Stomach (tissue), 4 donors: ENCODE measurements at regions not wholly inside any gene's neighbourhood (a gene's known extent, or its start where the extent isn't known, plus 50 kb on each side); places are given as distances from the start of the nearest gene placed in this dataset.

Experiments
- POLR2A ChIP-seq, 4 donors: fragments of 450-650 bp; IDR thresholded peaks; one replicate each; pipeline ENCODE4 v1.6.1; 2016; ENCODE audit warnings: antibody characterized with exemption in 4 of 4, control low read depth in 2 of 4, mild to moderate bottlenecking in 1 of 4, moderate library complexity in 1 of 4
- TF ChIP-seq, protein P1 (sequence below), 7 experiments: fragments of 450-650 bp in 4 of 7; fragments of 200-600 bp in 3 of 7; sonication (generic) in 3 of 7; IDR thresholded peaks; one replicate each; pipeline ENCODE4 v1.5.1; 2016 to 2019; ENCODE audit warnings: antibody characterized with exemption in 7 of 7, control low read depth in 2 of 7, mild to moderate bottlenecking in 1 of 7

DNA sequence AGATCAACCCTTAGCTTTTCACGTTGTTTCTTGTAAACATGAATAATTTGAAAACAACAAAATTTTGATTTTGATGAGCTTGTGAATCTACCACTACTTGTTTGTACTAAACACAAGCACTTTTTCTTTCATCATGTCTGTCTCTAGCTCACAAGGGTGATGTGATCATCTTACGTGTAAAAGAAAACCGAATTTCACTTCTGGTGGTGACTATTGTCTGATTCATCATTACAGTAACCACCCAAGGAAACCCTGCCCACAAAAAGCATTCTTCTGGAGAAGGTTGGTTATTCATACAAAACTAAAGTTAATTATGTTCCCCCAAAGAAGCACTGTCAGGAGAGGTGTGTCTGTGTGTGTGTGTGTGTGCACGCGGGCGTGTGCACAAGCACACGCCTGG, 285.4 kb downstream of the ZNF516 start:
- TF ChIP-seq, protein P1, sequence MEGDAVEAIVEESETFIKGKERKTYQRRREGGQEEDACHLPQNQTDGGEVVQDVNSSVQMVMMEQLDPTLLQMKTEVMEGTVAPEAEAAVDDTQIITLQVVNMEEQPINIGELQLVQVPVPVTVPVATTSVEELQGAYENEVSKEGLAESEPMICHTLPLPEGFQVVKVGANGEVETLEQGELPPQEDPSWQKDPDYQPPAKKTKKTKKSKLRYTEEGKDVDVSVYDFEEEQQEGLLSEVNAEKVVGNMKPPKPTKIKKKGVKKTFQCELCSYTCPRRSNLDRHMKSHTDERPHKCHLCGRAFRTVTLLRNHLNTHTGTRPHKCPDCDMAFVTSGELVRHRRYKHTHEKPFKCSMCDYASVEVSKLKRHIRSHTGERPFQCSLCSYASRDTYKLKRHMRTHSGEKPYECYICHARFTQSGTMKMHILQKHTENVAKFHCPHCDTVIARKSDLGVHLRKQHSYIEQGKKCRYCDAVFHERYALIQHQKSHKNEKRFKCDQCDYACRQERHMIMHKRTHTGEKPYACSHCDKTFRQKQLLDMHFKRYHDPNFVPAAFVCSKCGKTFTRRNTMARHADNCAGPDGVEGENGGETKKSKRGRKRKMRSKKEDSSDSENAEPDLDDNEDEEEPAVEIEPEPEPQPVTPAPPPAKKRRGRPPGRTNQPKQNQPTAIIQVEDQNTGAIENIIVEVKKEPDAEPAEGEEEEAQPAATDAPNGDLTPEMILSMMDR (IDR thresholded peaks at IDR 0.05): no peak
- no peak for TF ChIP-seq POLR2A (IDR thresholded peaks at IDR 0.05)
